Neural progenitor cell (in vitro differentiated cells): ENCODE measurements at regions not wholly inside any gene's neighbourhood (a gene's known extent, or its start where the extent isn't known, plus 50 kb on each side); places are given as distances from the start of the nearest gene placed in this dataset.

Experiments
- DNase-seq: peaks from one replicate; pipeline ENCODE4 v3.0.0-alpha.2; 2016; ENCODE audit warnings: low spot score
- H2AFZ ChIP-seq: fragments of 200-600 bp; sonication (generic); replicated peaks from 2 replicates; pipeline ENCODE4 v1.6.1; 2016; ENCODE audit warnings: antibody characterized with exemption
- H3F3A ChIP-seq: fragments of 200-600 bp; sonication (generic); 2 replicates; pipeline ENCODE4 v1.6.1; 2016; ENCODE audit warnings: antibody characterized with exemption, low read depth
- H3K27ac ChIP-seq: fragments of 200-600 bp; sonication (generic); 2 replicates; pipeline ENCODE4 v1.5.1; 2016; ENCODE audit warnings: mild to moderate bottlenecking
- H3K27me3 ChIP-seq: fragments of 200-600 bp; sonication (generic); 2 replicates; pipeline ENCODE4 v1.6.1; 2016; ENCODE audit warnings: mild to moderate bottlenecking, moderate library complexity
- H3K36me3 ChIP-seq: fragments of 200-600 bp; sonication (generic); 2 replicates; pipeline ENCODE4 v1.5.1; 2016
- H3K4me1 ChIP-seq: fragments of 200-600 bp; sonication (generic); 2 replicates; pipeline ENCODE4 v1.6.1; 2016; ENCODE audit warnings: mixed run types
- H3K4me2 ChIP-seq: fragments of 200-600 bp; sonication (generic); 2 replicates; pipeline ENCODE4 v1.6.1; 2016
- H3K4me3 ChIP-seq: fragments of 200-600 bp; sonication (generic); 2 replicates; pipeline ENCODE4 v1.5.1; 2016
- H3K79me2 ChIP-seq: fragments of 200-600 bp; sonication (generic); 2 replicates; pipeline ENCODE4 v1.6.1; 2016; ENCODE audit warnings: low read depth
- H3K9ac ChIP-seq: fragments of 200-600 bp; sonication (generic); 2 replicates; pipeline ENCODE4 v1.6.1; 2016
- H3K9me3 ChIP-seq: fragments of 200-600 bp; sonication (generic); 2 replicates; pipeline ENCODE4 v1.5.1; 2016; ENCODE audit warnings: low read depth
- H4K20me1 ChIP-seq: fragments of 200-600 bp; sonication (generic); 2 replicates; pipeline ENCODE4 v1.6.1; 2016; ENCODE audit warnings: low read depth
- H3K27ac Mint-ChIP-seq: 3 replicates; pipeline ENCODE4 v1.8.0; 2021; ENCODE audit warnings: mixed read lengths
- H3K27me3 Mint-ChIP-seq: 2 replicates; pipeline ENCODE4 v1.8.0; 2022; ENCODE audit warnings: low read depth, mild to moderate bottlenecking, inconsistent platforms, moderate library complexity, mixed read lengths; ENCODE audit not compliant: insufficient read depth
- H3K36me3 Mint-ChIP-seq: 3 replicates; pipeline ENCODE4 v1.8.0; 2021; ENCODE audit warnings: mixed read lengths
- H3K4me1 Mint-ChIP-seq: 3 replicates; pipeline ENCODE4 v1.8.0; 2021; ENCODE audit warnings: mixed read lengths
- H3K4me3 Mint-ChIP-seq: 3 replicates; pipeline ENCODE4 v1.8.0; 2021; ENCODE audit warnings: mild to moderate bottlenecking, moderate library complexity, mixed read lengths
- H3K9me3 Mint-ChIP-seq: 3 replicates; pipeline ENCODE4 v1.8.0; 2020; ENCODE audit warnings: mixed read lengths
- EZH2 ChIP-seq: fragments of 200-600 bp; sonication (generic); IDR thresholded peaks from 2 replicates; pipeline ENCODE4 v1.6.1; 2017; ENCODE audit warnings: antibody characterized with exemption, mild to moderate bottlenecking, moderate library complexity
- EZH2phosphoT487 ChIP-seq: fragments of 200-600 bp; sonication (generic); IDR thresholded peaks from 2 replicates; pipeline ENCODE4 v1.6.1; 2017; ENCODE audit warnings: antibody characterized with exemption
- TF ChIP-seq, protein P1 (sequence below): fragments of 200-600 bp; sonication (generic); IDR thresholded peaks from 2 replicates; pipeline ENCODE4 v1.5.1; 2017; ENCODE audit warnings: antibody characterized with exemption, mild to moderate bottlenecking

DNA sequence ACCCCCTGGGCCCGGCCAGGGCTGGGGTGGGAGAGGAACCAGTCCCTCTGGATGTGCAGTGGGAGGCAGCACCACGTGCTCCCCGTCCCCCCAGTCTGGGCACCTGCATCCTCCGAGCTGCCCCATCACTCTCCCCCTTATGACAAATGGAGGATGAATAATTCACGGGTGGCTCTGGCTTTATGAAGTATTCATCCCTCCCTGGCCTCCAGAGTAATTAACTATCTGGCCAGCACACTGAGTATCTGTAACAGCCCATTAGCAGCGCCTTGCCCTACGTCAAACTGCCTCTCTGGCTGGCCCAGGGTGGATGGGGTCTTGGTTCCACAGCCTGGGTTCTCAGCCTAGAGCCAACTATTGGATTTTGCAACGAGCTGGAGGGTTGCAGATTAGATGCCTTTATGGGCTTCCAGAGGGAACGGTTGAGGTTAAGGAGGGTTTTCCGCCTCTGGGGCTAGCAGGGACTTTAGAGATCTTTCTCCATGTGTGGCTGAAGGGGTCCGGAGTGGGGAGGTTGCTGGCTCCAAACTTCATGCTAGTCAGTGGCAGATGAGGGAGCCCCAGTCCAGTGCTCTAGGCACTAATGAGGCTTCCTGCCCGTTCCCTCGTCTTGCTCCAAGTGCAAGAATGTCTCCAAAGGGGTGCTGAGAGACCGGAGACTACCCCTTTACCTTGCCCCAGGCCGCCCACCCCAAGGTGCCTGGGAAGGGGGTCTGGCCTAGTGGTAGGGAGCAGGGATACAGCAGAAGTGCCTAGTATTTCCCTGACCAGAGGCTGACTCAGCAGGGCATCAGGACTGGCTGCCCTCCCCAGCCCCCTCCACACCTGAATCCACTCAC lies 53.5 kb upstream of the MLN start:
- H3K9ac ChIP-seq, result no peak overlapping the region
- H3K4me2 ChIP-seq, result no peak overlapping the region
- H3K27me3 ChIP-seq, result no peaks in the 10 kb centered on the region
- H3K27me3 Mint-ChIP-seq, result peaks cover 7% of the 10 kb centered on the region
- no peak overlapping the region for H3K27ac ChIP-seq
- no peaks in the 10 kb centered on the region for H3K9me3 ChIP-seq
- H3K36me3 Mint-ChIP-seq, result no peaks in the 10 kb centered on the region
- H3K79me2 ChIP-seq, result no peaks in the 10 kb centered on the region
- H3K27ac Mint-ChIP-seq, result peak overlapping the region; percentile 64
- TF ChIP-seq EZH2 (no peak), EZH2phosphoT487 (no peak)
- TF ChIP-seq, protein P1, sequence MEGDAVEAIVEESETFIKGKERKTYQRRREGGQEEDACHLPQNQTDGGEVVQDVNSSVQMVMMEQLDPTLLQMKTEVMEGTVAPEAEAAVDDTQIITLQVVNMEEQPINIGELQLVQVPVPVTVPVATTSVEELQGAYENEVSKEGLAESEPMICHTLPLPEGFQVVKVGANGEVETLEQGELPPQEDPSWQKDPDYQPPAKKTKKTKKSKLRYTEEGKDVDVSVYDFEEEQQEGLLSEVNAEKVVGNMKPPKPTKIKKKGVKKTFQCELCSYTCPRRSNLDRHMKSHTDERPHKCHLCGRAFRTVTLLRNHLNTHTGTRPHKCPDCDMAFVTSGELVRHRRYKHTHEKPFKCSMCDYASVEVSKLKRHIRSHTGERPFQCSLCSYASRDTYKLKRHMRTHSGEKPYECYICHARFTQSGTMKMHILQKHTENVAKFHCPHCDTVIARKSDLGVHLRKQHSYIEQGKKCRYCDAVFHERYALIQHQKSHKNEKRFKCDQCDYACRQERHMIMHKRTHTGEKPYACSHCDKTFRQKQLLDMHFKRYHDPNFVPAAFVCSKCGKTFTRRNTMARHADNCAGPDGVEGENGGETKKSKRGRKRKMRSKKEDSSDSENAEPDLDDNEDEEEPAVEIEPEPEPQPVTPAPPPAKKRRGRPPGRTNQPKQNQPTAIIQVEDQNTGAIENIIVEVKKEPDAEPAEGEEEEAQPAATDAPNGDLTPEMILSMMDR, result no peak
- no peak overlapping the region for H3K4me3 Mint-ChIP-seq
- H3K9me3 Mint-ChIP-seq, result no peaks in the 10 kb centered on the region
- DNase-seq, result no peak
- no peaks in the 10 kb centered on the region for H4K20me1 ChIP-seq
- no peaks in the 10 kb centered on the region for H3K4me1 ChIP-seq
- peaks cover 12% of the 10 kb centered on the region for H3K4me1 Mint-ChIP-seq
- H2AFZ ChIP-seq, result no peak overlapping the region
- H3K4me3 ChIP-seq, result no peak overlapping the region
- H3K36me3 ChIP-seq, result no peaks in the 10 kb centered on the region
- H3F3A ChIP-seq, result peaks cover 3% of the 10 kb centered on the region

DNA sequence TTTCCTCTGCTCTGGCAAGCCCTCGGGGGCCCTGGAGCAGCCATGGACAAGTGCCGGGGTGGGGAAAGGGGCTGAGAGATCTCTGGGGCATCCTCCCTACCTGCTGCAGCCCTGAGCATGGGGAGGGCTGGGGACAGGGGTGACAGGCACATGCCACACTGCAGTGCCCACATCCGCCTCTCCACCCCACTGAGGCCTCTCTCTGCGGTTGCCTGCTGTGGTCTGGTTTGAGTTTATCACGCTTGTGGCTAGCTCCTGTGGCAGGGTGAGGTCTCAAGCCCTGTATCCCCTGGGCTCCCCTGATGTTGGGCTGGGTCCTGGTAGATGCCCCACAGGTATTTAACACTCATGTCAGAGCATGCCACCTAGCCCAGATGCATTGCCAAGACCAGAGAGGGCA lies 52.9 kb upstream of the MLN start:
- no peak overlapping the region for H3K9ac ChIP-seq
- H3K27ac ChIP-seq, result no peak overlapping the region
- H3K79me2 ChIP-seq, result no peaks in the 10 kb centered on the region
- peaks cover 5% of the 10 kb centered on the region for H3F3A ChIP-seq
- Mint-ChIP-seq H3K27me3 (peaks cover 7% of the 10 kb centered on the region), H3K27ac (no peak overlapping the region), H3K4me1 (peaks cover 11% of the 10 kb centered on the region), H3K36me3 (no peaks in the 10 kb centered on the region), H3K9me3 (no peaks in the 10 kb centered on the region), H3K4me3 (no peak overlapping the region)
- H3K36me3 ChIP-seq, result no peaks in the 10 kb centered on the region
- no peaks in the 10 kb centered on the region for H4K20me1 ChIP-seq
- H3K9me3 ChIP-seq, result no peaks in the 10 kb centered on the region
- no peak for DNase-seq
- no peak overlapping the region for H3K4me2 ChIP-seq
- no peaks in the 10 kb centered on the region for H3K27me3 ChIP-seq
- no peak overlapping the region for H2AFZ ChIP-seq
- TF ChIP-seq, protein P1, result no peak
- no peak for TF ChIP-seq EZH2
- no peak for TF ChIP-seq EZH2phosphoT487
- no peaks in the 10 kb centered on the region for H3K4me1 ChIP-seq
- no peak overlapping the region for H3K4me3 ChIP-seq

DNA sequence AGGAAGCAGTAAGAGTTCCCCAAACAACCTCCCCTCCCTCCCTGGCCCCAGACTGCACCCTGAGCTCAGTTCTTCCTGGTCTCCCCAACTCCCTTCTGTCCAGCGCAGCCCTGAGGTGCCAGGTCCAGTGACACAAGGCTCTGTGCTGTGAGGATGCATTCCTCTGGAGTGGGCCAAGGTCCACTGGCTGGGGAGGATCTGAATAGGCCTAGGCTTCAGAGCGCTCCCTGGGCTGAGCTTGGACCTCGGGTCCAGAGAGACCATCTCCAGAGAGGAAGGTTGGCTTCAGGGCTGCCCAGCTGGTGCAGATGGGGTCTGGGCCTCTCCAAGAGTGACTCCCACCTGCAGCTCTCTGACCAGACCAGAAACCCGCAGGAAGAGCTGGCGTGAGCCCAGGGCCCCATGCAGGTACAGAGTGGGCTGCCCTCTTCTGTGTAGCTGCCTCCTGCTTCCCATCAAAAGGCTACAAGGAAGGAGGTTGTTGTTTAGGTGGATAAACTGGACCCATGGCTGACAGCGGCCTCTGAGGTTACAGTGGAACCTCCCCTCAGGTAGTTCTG lies 52.3 kb upstream of the MLN start:
- Histone ChIP-seq H3K9me3 (no peaks in the 10 kb centered on the region), H3K27me3 (no peaks in the 10 kb centered on the region), H3K36me3 (no peaks in the 10 kb centered on the region), H2AFZ (no peak overlapping the region), H3K4me1 (no peaks in the 10 kb centered on the region), H3K9ac (no peak overlapping the region), H3K4me3 (no peak overlapping the region), H3K4me2 (no peak overlapping the region), H3K79me2 (no peaks in the 10 kb centered on the region), H4K20me1 (no peaks in the 10 kb centered on the region), H3K27ac (no peak overlapping the region), H3F3A (peaks cover 5% of the 10 kb centered on the region)
- Mint-ChIP-seq H3K27me3 (peaks cover 7% of the 10 kb centered on the region), H3K4me1 (peaks cover 11% of the 10 kb centered on the region), H3K27ac (no peak overlapping the region), H3K36me3 (no peaks in the 10 kb centered on the region), H3K9me3 (no peaks in the 10 kb centered on the region), H3K4me3 (no peak overlapping the region)
- no peak for TF ChIP-seq EZH2phosphoT487
- DNase-seq, result no peak

DNA sequence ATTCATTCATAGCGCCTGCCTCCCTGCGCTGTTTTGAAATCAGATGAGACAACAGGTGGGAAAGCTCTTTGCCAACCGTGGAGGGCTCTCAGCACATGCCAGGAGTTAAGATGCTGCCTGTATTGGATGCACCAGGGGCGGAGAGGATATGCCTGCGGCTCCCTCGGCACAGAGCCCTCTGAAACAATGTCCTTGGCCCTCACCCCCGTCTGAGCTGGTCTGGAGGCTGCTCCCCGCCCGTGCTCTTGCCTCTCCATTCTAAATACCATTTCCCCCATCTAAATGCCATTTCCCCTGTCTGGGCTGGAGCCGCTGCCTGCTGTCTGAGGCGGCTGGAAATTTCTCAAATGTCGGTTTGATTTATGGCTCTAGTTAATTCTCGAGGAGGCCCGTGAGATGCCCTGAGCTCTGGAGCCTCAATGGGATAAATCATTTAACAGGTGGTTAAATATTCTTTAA lies 50.8 kb upstream of the MLN start:
- H3K27ac Mint-ChIP-seq, result peak overlapping the region; percentile 90
- H3K4me3 ChIP-seq, result no peak overlapping the region

More for the DNA sequence above, 50.8 kb upstream of the MLN start:
- Histone ChIP-seq H3K36me3 (no peaks in the 10 kb centered on the region), H2AFZ (no peak overlapping the region), H3K4me2 (no peak overlapping the region), H3K27ac (no peak overlapping the region), H3K9me3 (no peaks in the 10 kb centered on the region), H3K4me1 (no peaks in the 10 kb centered on the region), H3K9ac (no peak overlapping the region), H4K20me1 (no peaks in the 10 kb centered on the region), H3F3A (peaks cover 5% of the 10 kb centered on the region), H3K79me2 (no peaks in the 10 kb centered on the region), H3K27me3 (no peaks in the 10 kb centered on the region)
- DNase-seq, result no peak
- TF ChIP-seq, protein P1, result no peak
- TF ChIP-seq EZH2phosphoT487 (no peak), EZH2 (no peak)
- H3K36me3 Mint-ChIP-seq, result no peaks in the 10 kb centered on the region
- peaks cover 10% of the 10 kb centered on the region for H3K27me3 Mint-ChIP-seq
- H3K4me3 Mint-ChIP-seq, result no peak overlapping the region
- no peaks in the 10 kb centered on the region for H3K9me3 Mint-ChIP-seq
- H3K4me1 Mint-ChIP-seq, result peaks cover 7% of the 10 kb centered on the region
